ENCODE measurements at regions not wholly inside any gene's neighbourhood (a gene's known extent, or its start where the extent isn't known, plus 50 kb on each side); places are given as distances from the start of the nearest gene placed in this dataset.

DNA sequence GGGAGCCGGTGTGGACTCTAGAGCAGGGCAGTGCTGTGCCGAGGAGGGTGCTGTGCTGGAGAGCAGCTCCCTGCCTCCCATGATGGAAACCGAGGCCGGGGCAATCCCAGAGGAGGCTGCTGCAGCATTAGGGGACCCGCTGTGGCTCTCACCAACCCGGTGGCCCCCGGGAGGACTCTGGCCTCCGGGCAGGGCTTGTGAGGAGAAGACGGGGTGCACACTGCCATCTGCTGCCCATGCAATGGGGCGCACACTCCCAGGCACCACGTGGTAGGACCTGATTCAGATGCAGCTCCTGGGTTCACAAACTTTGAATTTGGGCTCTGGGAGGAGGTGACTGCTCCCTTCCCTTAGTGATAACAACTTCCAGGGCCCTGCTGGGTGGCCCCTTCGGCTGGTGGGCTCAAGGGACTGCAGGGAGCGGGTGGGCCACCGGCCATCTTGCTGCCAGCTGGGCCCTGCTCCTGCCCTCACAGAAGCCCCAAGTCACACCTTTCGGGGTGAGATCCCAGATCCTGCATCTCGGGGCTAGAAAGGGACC, 93.8 kb upstream of the FGF3 start:
- TF ChIP-seq, protein P1, sequence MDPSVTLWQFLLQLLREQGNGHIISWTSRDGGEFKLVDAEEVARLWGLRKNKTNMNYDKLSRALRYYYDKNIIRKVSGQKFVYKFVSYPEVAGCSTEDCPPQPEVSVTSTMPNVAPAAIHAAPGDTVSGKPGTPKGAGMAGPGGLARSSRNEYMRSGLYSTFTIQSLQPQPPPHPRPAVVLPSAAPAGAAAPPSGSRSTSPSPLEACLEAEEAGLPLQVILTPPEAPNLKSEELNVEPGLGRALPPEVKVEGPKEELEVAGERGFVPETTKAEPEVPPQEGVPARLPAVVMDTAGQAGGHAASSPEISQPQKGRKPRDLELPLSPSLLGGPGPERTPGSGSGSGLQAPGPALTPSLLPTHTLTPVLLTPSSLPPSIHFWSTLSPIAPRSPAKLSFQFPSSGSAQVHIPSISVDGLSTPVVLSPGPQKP (IDR thresholded peaks at IDR 0.05; ENCODE audit: low read depth, low read length), result no peak
- TF ChIP-seq, protein P2, sequence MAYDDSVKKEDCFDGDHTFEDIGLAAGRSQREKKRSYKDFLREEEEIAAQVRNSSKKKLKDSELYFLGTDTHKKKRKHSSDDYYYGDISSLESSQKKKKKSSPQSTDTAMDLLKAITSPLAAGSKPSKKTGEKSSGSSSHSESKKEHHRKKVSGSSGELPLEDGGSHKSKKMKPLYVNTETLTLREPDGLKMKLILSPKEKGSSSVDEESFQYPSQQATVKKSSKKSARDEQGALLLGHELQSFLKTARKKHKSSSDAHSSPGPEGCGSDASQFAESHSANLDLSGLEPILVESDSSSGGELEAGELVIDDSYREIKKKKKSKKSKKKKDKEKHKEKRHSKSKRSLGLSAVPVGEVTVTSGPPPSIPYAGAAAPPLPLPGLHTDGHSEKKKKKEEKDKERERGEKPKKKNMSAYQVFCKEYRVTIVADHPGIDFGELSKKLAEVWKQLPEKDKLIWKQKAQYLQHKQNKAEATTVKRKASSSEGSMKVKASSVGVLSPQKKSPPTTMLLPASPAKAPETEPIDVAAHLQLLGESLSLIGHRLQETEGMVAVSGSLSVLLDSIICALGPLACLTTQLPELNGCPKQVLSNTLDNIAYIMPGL (CRISPR knock-in tag; IDR thresholded peaks at IDR 0.05; ENCODE audit: borderline replicate concordance), result no peak
- TF ChIP-seq SREBF2 (IDR thresholded peaks at IDR 0.05) (no peak), HDAC2 (IDR thresholded peaks at IDR 0.05) (no peak), EHMT2 (IDR thresholded peaks at IDR 0.05; ENCODE audit: low read depth) (no peak)

All from A549 (cell line).